ENCODE measurements at regions not wholly inside any gene's neighbourhood (a gene's known extent, or its start where the extent isn't known, plus 50 kb on each side); places are given as distances from the start of the nearest gene placed in this dataset.
"Not testable (repeated sequence)": the region's sequence is repeated elsewhere in the genome, so short reads cannot be mapped to it uniquely, and the experiment has no call there.

- H3K27ac ChIP-seq = no peak overlapping the region
- no peaks in the 10 kb centered on the region for H3K4me1 ChIP-seq
- H3K9me3 ChIP-seq = peaks cover 0 to 1% of the 10 kb centered on the region in 2 donors
- H3K27me3 ChIP-seq = no peaks in the 10 kb centered on the region
- no peak overlapping the region for H3K4me3 ChIP-seq
- no peak for DNase-seq (ENCODE audit: low spot score in 2 of 2)
- TF ChIP-seq CTCF (IDR thresholded peaks at IDR 0.05) = no peak
- no peak for TF ChIP-seq POLR2A (IDR thresholded peaks at IDR 0.05)
- no peak for TF ChIP-seq POLR2AphosphoS5 (IDR thresholded peaks at IDR 0.05)
- no peaks in the 10 kb centered on the region for H3K36me3 ChIP-seq
- intact Hi-C loops (cut with DNase I; ENCODE audit: low total_unique reads) = no loop called here
Observed at GRCh38 chr14:87388946-87389345, 604.0 kb downstream of the GALC start.

GRCh38 chr14:87387806-87388205 is 605.2 kb downstream of the GALC start:
- Histone ChIP-seq H3K4me3 (no peak overlapping the region), H3K9me3 (peaks cover 0 to 7% of the 10 kb centered on the region in 2 donors), H3K4me1 (no peaks in the 10 kb centered on the region), H3K27ac (no peak overlapping the region), H3K36me3 (no peaks in the 10 kb centered on the region), H3K27me3 (no peaks in the 10 kb centered on the region)
- no peak for TF ChIP-seq CTCF (IDR thresholded peaks at IDR 0.05)
- no peak for TF ChIP-seq POLR2A (IDR thresholded peaks at IDR 0.05)
- no peak for TF ChIP-seq POLR2AphosphoS5 (IDR thresholded peaks at IDR 0.05)
- DNase-seq (ENCODE audit: low spot score in 2 of 2) = no peak
- intact Hi-C loops (cut with DNase I; ENCODE audit: low total_unique reads) = no loop called here

GRCh38 chr14:87386524-87386923 is 606.5 kb downstream of the GALC start:
- Histone ChIP-seq H3K4me1 (no peaks in the 10 kb centered on the region), H3K4me3 (no peak overlapping the region), H3K27me3 (no peaks in the 10 kb centered on the region), H3K27ac (no peak overlapping the region), H3K36me3 (no peaks in the 10 kb centered on the region), H3K9me3 (peaks cover 0 to 19% of the 10 kb centered on the region in 2 donors)
- no peak for DNase-seq (ENCODE audit: low spot score in 2 of 2)
- intact Hi-C loops (cut with DNase I; ENCODE audit: low total_unique reads) = no loop called here
- TF ChIP-seq POLR2AphosphoS5 (IDR thresholded peaks at IDR 0.05) (no peak), POLR2A (IDR thresholded peaks at IDR 0.05) (no peak), CTCF (IDR thresholded peaks at IDR 0.05) (no peak)

GRCh38 chr14:87380054-87380453 is 612.9 kb downstream of the GALC start:
- TF ChIP-seq POLR2AphosphoS5 (IDR thresholded peaks at IDR 0.05) = no peak
- intact Hi-C loops (cut with DNase I; ENCODE audit: low total_unique reads) = no loop called here
- Histone ChIP-seq H3K27ac (no peak overlapping the region), H3K9me3 (peaks cover 0 to 24% of the 10 kb centered on the region in 2 donors), H3K4me1 (no peaks in the 10 kb centered on the region), H3K27me3 (no peaks in the 10 kb centered on the region), H3K4me3 (no peak overlapping the region), H3K36me3 (no peaks in the 10 kb centered on the region)
- DNase-seq (ENCODE audit: low spot score in 2 of 2) = no peak

GRCh38 chr14:87368751-87369150 is 624.2 kb downstream of the GALC start:
- no peak for TF ChIP-seq POLR2A (IDR thresholded peaks at IDR 0.05)
- TF ChIP-seq POLR2AphosphoS5 (IDR thresholded peaks at IDR 0.05) = no peak
- TF ChIP-seq CTCF (IDR thresholded peaks at IDR 0.05) = no peak
- no peak for DNase-seq (ENCODE audit: low spot score in 2 of 2)
- Histone ChIP-seq H3K4me3 (no peak overlapping the region), H3K9me3 (no peaks in the 10 kb centered on the region), H3K27ac (no peak overlapping the region), H3K36me3 (no peaks in the 10 kb centered on the region), H3K4me1 (no peaks in the 10 kb centered on the region), H3K27me3 (no peaks in the 10 kb centered on the region)
- intact Hi-C loops (cut with DNase I; ENCODE audit: low total_unique reads) = no loop called here

- H3K4me3 ChIP-seq; H3K27me3 ChIP-seq; H3K9me3 ChIP-seq; H3K36me3 ChIP-seq; H3K27ac ChIP-seq; DNase-seq (ENCODE audit: low spot score in 2 of 2); H3K4me1 ChIP-seq; intact Hi-C loops (cut with DNase I; ENCODE audit: low total_unique reads): not testable (repeated sequence)
Observed at GRCh38 chr14:87360246-87360645, 632.7 kb downstream of the GALC start.

All from breast epithelium (tissue), 4 donors.